GM12865 (cell line): ENCODE measurements at regions not wholly inside any gene's neighbourhood (a gene's known extent, or its start where the extent isn't known, plus 50 kb on each side); places are given as distances from the start of the nearest gene placed in this dataset.
"Not testable (repeated sequence)": the region's sequence is repeated elsewhere in the genome, so short reads cannot be mapped to it uniquely, and the experiment has no call there.

ENCODE experiments used
- DNase-seq: peaks from one replicate; pipeline ENCODE4 v3.0.0; 2010; ENCODE audit warnings: low read depth
- H3K4me3 ChIP-seq: 2 replicates; pipeline ENCODE4 v1.5.1; 2011; ENCODE audit warnings: mild to moderate bottlenecking, low read depth, low read length, control low read depth
- CTCF ChIP-seq: IDR thresholded peaks from 2 replicates; pipeline ENCODE4 v1.5.1; 2011; ENCODE audit warnings: low read length, control low read depth, low read depth, inconsistent platforms; ENCODE audit not compliant: insufficient read depth; ENCODE audit errors: missing control alignments

GRCh38 chr10:118971187-118971586, 58.3 kb upstream of the NANOS1 start:
- peak; percentile 20 for TF ChIP-seq CTCF
- peak; percentile 44 for DNase-seq
- no peak overlapping the region for H3K4me3 ChIP-seq

- no peak for DNase-seq
- no peak for TF ChIP-seq CTCF
- H3K4me3 ChIP-seq: no peak overlapping the region
Measured at GRCh38 chr10:118971876-118972275, 57.6 kb upstream of the NANOS1 start.

- DNase-seq: no peak
- no peak for TF ChIP-seq CTCF
- no peak overlapping the region for H3K4me3 ChIP-seq
Measured at GRCh38 chr10:118973744-118974143, 55.8 kb upstream of the NANOS1 start.

- no peak for TF ChIP-seq CTCF
- no peak for DNase-seq
- no peak overlapping the region for H3K4me3 ChIP-seq
Measured at GRCh38 chr10:118974951-118975350, 54.6 kb upstream of the NANOS1 start.

- not testable (repeated sequence) for DNase-seq, H3K4me3 ChIP-seq
Measured at GRCh38 chr10:118976219-118976618, 53.3 kb upstream of the NANOS1 start.

- no peak overlapping the region for H3K4me3 ChIP-seq
- DNase-seq: no peak
- no peak for TF ChIP-seq CTCF
Measured at GRCh38 chr10:118977022-118977599, 52.4 kb upstream of the NANOS1 start.

GRCh38 chr10:118977835-118978234, 51.7 kb upstream of the NANOS1 start:
- TF ChIP-seq CTCF: no peak
- DNase-seq: no peak

More at GRCh38 chr10:118977835-118978234, 51.7 kb upstream of the NANOS1 start:
- H3K4me3 ChIP-seq: no peak overlapping the region
